Omental fat pad (tissue), 3 donors: ENCODE measurements at regions not wholly inside any gene's neighbourhood (a gene's known extent, or its start where the extent isn't known, plus 50 kb on each side); places are given as distances from the start of the nearest gene placed in this dataset.
"Not testable (repeated sequence)": the region's sequence is repeated elsewhere in the genome, so short reads cannot be mapped to it uniquely, and the experiment has no call there.

ENCODE experiments used
- ATAC-seq: fragments of 150-250 bp; one replicate; pipeline ENCODE4 v1.9.1; 2016; ENCODE audit warnings: mild to moderate bottlenecking, moderate library complexity; ENCODE audit not compliant: low FRiP score
- DNase-seq: peaks from one replicate; pipeline ENCODE4 v3.0.0-alpha.2; 2019; ENCODE audit warnings: low spot score
- CTCF ChIP-seq, 3 donors: fragments of 450-650 bp; IDR thresholded peaks; one replicate each; pipeline ENCODE4 v1.5.1; 2016 to 2017; ENCODE audit warnings: antibody characterized with exemption in 3 of 3, mild to moderate bottlenecking in 3 of 3, moderate library complexity in 2 of 3

DNA sequence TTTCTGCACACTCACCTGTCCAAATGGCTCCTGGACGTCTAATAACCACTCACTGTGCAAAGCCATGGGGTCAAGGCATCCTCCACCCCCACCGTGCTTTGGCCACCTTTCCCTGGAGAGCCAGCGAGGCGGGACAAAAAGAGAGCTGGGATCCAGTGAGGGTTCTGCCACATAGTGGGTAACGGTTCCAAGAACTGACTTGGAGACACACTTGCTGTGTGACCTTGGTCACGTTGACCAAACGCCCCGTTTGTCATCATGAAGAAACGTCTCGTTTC, 287.2 kb downstream of the TFAP2C start:
- no peak for TF ChIP-seq CTCF (IDR thresholded peaks at IDR 0.05)
- ATAC-seq (no peak), DNase-seq (no peak)

DNA sequence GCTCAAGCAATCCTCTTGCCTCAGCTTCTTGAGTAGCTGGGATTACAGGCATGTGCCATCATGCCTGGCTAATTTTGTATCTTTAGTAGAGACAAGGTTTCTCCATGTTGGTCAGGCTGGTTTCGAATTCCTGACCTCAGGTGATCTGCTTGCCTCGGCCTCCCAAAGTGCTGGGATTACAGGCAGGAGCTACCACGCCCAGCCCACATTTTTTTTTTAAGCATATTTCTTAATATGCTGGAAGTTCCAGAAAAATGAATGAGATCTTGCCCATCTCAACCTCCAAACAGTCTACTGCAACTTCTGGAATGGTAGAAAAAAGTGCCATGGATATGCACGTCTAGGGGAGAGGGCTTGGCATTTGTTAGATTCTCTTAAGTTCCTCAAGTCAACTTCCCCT, 290.9 kb downstream of the TFAP2C start:
- ATAC-seq, DNase-seq: not testable (repeated sequence)

GRCh38 chr20:56922497-56922896, 293.4 kb downstream of the TFAP2C start:
- ATAC-seq = no peak
- no peak for DNase-seq
- TF ChIP-seq CTCF (IDR thresholded peaks at IDR 0.05) = no peak

DNA sequence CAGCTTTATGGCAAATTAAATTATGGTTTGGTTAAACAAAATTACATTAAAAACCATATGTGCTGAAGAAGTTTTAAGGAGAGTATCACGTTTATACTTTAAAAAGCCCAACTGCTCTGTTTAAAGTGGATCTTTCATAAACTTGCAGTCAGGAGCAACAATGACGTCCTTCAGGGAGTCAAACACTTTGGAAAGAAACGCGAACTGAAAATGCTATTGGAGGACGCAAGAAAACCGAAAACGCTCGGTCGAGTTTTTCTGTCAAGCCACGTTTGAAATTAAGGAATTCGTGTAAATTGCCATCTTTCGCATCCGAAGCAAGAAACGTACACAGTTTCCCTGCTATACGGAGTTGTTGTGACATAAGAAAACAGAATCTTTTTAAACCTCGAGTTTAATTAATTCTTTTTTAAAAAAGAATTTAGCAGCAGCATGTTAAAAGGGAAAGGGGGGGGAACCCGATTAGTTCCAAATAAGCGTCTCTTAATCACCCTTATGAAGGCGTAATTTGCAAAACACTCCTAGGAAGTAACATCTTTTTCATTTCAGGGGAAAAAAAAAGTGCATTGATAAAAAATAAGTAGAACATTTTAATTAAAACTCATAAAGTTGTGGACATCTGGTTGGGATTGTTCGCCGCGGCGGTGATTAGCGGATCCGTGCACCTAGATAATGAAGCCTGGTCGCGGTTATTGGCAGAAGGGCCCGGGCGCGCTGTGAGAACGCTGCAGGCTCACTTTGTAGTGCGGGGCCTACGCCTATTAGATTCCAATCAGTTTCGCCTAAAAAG, 295.4 kb downstream of the TFAP2C start:
- no peak for ATAC-seq
- no peak for DNase-seq
- TF ChIP-seq CTCF (IDR thresholded peaks at IDR 0.05) = no peak

DNA sequence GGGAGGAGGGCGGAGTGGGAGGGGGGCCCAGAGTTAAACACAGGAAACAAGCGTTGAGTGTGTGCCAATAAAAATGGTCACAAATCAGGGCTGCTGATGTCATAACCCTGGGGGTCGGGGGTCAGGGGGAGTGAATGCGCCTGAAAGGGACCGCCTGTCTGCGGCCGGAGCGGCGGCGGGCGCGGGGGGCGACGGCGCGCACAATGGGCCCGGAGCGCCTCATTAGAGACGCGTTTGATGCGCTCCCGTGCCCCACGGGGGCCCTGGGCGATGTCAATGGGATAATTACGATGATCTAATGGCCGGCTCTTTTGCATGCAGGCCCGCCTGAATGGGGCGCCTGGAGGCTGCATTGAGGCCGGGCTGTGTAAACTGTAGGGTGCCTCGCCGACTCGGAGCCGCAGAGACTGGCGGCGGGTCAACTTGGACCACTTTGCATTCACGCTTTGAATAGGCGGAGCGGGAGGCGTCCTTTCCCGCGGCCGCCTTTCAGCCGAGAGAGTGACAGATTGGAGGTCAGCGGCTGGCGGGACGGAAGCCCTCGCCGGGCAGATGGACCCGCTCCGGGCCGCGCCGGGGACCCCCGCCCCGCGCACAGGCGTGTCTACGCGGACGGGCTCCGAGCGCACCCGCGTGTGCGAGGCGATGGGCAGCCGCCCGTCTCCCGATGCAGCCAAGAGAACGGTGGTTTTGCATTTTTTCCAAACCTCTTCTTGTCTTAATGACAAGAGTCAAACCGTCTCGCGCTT, 296.1 kb downstream of the TFAP2C start:
- TF ChIP-seq CTCF (IDR thresholded peaks at IDR 0.05) = no peak
- ATAC-seq = no peak
- no peak for DNase-seq

DNA sequence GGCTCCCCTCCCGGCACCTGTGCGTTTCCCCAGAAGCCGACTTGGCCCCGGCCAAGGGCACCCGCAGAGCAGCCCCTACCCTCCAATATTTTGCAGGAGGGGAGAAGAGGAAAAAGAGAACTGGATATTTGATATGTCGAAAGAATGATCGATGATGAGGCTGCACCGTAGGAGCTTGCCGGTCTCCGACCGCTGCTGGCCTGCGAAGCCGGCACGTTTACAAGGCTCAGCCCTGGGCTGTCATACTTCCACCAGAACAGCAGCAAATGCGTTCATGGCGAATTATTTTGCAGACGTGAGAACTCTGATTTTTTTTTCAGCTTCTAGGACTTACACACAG, 296.7 kb downstream of the TFAP2C start:
- TF ChIP-seq CTCF (IDR thresholded peaks at IDR 0.05) = no peak

GRCh38 chr20:56926501-56926900, 297.4 kb downstream of the TFAP2C start:
- ATAC-seq (no peak), DNase-seq (no peak)
- no peak for TF ChIP-seq CTCF (IDR thresholded peaks at IDR 0.05)

More for the DNA sequence above, 296.7 kb downstream of the TFAP2C start:
- ATAC-seq (no peak), DNase-seq (no peak)
